ENCODE measurements at regions not wholly inside any gene's neighbourhood (a gene's known extent, or its start where the extent isn't known, plus 50 kb on each side); places are given as distances from the start of the nearest gene placed in this dataset.

DNA sequence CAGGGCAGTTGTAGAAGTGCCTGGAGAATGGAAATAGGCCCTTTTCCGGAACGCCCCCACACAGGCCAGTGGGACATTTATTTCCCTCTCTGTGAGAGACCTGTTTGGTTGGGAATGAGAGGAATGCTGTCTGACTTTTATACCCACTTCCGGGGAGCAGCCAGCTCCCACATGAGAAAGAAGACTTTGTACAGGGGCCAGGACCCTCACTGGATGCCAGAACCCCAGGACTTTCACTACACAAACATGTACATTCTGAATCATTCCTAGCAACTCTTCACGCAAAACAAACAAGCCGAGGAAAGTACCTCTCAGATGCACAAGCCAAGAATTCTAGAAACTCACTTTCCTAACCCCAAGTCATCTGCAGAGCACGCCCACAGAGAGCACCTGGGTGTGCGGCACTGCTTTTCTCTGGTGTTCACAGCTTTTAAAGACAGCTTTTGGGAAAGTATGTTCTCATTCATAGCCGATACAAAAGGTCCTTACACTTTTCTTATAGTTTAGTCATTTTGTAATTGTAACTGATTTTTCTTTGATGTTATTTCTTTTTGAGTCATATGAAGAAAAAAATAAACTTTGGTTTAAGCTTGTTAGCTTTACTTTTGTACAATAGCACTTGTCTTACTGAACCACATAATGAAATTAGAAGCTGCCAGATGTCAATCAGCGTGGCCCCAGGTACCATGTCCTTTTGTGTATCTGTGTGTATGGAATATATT lies 856.1 kb upstream of the ID2 start:
- no peak for DNase-seq

DNA sequence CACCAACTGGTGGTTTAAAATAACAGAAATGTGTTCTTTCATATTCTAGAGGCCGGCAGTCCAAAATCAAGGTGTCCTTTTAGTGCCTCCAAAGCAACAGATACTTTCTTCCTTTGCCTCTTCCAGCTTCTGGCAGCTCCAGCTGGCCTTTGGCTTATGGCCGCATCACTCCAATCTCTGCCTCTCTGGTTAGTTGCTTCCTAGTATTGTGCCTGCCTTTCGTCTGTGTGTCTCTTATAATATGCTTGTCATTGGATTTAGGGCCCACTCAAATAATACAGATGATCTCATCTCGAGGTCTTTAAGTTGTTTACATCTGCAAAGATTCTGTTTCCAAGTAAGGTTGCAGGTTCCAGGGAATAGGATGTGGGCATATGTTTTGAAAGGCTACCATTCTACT lies 855.2 kb upstream of the ID2 start:
- no peak for DNase-seq

DNA sequence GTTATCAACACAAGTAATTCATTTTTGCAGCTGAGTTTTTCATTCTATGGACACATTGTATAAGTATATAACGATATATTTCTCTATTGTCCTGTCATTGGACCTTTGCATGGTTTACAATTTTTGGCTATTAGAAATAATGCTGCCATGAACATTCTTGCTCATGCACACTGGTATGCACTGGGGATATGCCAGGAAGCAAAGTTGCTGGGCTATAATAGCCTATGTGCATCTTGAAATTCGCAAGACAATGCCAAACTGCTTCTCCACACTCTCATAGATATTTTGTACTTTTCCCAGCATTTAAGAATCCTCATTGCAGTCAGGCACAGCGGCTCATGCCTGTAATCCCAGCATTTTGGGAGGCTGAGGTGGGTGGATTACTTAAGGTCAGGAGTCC lies 852.6 kb upstream of the ID2 start:
- DNase-seq: no peak

DNA sequence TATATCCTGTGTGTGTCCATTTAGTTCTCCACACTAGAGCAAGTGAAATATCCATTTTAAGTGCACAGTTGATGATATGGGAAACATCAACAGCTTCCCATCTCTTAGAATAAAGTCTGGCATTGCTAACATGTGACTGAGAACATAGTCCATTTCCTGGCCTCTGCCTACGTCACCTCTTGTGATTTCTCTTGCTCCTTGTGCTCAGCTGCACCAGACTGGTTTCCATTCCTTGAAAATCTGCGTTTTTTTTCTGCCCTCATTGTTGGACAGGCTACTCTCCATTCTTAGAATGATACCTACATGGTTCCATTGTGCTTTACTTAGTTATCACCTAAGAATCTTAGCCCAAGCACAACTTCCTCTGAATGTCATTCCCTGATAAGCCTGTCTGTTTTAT lies 851.2 kb upstream of the ID2 start:
- no peak for DNase-seq

DNA sequence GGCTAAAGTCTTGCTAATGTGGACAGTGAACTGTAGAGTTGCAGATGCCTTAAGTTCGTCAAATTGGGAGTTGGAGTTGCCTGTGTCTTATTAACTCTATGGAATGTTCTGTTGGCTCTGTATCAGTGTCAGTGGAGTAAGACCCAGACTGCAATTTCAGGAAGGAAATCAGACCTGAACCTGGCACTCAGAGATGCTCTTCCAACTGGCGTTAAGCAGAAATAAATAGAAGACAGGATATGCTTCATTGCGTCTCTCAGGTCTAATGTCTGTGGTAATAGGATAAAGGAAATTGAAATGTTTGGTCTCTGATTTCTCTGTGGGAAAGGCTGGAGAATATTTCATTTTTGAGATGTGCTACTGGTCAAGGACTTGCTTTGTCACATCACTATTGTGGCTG lies 846.7 kb upstream of the ID2 start:
- no peak for DNase-seq

DNA sequence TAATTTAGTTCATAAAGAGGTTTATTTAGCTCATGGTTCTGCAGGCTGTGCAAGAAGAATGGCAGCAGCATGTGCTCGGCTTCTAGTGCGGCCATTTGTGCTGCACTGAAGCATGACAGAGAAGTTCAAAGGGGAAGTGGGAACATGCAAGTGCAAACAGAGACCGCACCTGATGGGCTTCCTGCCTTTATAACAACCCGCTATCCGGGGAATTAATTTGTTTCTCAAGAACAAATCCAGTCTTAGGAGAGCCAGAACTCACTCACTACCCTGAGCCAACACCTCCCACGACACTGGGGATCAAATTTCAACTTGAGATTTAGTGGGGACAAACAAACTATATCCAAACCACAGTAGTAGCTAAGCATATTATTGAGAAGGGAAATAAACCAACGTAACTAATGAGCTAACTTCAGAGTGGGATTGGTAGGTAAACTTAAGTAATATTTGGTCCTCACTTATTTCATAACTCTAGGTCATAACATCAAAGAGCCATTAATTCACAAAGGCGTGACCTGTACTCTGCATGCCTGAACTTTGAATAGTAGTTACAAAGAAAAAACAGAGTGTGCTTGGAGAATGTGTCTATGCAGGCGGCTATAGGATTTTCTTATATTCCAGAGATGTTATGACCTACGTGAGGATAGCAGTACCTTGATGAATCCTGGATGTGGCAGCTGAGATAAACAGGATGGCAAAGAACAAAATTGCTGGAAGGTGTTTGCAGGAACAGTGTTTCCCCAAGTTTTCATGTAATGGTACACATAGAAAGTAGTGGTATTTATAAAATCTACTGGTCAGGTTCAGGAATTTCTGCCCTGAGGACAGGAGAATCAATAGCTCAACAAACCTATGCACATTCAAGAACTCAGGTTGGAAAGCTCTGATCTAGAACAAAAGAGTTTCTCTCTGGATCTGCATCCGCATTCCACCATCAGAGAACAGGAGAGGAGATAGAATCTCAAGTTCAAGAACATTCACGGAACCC lies 845.9 kb upstream of the ID2 start:
- peak; percentile 7 to 12 for DNase-seq

DNA sequence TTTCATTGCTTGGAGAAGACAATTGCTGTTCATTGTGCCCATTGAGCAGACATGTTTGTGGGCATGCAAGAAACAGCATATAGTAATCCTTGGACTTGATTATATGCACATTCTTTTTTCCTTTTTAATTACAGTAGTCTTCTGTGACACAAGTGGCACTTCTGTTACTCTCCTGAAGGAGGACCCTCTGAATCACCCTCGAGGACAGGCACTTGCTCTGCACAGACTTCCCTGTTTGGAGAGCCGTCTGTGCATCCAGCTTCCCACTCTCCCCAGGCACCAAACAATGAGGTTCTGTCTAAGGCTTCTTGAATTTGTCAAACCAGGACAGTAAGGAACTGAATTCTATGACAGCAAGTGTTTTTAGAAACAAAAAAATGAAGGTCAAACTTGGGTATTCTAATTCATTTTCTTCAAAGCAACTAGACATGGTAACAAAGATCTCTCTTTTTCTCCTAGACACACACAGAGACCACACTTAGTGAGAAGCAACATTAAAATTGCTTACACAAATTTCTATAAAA lies 844.6 kb upstream of the ID2 start:
- DNase-seq: no peak

DNA sequence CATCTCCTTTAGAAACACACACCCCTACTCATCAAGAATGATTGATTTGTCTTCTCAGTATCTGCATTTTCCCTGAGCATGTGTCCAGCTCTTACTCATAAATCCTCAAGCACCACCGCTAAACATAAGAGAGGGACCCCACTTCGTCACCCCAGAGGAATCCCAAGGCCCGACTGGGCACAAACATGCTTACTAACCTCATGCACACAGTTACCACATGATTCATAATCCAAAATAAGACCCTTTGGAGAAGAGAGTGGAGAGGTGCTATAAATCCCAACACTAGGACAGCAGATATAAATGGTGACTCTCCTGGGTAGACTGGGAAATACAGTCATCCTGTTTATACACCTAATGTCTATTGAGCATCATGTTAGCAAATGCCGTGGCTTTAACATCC lies 843.2 kb upstream of the ID2 start:
- DNase-seq: no peak

DNA sequence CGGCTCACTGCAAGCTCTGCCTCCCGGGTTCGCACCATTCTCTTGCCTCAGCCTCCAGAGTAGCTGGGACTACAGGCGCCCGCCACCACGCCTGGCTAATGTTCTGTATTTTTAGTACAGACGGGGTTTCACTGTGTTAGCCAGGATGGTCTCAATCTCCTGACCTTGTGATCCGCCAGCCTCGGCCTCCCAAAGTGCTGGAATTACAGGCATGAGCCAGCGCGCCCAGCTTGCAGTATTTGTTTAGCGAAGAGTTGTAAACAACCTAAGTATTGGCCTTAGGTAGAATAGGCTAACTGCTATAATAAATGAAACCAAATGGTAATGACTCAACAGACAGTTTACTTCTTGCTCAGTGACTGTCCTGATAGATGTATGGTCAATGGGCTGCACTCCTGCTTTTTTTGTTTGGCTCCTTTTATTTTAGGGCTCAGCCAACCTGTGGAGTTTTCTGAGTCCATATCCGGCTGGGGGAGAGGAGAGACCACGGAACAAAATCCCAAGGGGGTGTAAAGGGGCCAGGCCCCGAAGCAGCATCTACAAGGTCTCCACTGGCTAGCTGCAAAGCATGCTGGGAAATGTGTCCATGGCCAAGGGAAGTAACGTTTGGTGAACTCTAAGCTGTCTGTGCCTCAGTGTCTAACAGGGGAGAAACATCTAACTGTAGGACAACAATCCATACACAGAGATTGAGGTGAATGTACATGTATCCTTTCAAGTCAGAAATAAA lies 841.0 kb upstream of the ID2 start:
- DNase-seq: no peak

DNA sequence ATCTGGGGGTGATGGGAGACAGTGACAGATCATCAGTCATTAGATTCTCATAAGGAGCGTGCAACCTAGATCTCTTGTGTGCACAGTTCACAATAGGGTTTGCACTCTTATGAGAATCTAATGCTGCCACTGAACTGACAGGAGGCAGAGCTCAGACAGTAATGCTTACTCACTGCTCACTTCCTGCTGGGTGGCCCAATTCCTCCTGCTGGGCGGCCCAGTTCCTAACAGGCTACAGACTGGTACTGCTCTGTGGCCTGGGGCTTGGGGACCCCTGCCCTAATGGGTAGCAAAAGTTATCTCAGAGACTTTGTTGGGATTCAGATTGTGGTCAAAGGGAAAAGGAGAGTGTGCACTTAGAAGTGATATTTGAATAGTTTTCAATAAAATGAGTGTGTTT lies 840.1 kb upstream of the ID2 start:
- no peak for DNase-seq

DNA sequence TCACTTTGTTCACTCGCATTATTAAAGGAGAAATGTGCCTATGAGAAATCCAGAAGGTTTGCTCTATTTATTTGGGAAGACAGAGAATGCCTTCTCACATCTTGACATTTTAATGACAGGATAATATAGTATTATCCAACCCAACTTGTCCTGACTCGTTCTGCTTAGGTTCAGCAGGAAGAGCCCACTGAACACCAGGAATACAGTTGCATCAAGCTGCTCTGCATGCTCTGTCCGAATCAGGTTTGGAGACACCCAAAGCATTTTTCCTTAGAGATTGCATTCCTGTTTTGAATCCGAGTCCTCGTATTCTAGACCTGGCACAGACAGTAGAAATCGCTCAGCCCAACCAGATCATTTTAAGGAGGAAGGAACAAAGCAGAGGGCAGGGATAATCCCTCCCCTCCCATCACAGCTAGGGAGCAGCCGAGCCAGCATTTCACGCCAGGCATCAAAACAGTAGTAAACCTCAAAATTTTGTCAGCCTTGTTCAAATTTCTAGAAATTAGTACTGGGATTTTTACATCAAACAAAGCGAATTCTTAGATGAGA lies 837.4 kb upstream of the ID2 start:
- no peak for DNase-seq

DNA sequence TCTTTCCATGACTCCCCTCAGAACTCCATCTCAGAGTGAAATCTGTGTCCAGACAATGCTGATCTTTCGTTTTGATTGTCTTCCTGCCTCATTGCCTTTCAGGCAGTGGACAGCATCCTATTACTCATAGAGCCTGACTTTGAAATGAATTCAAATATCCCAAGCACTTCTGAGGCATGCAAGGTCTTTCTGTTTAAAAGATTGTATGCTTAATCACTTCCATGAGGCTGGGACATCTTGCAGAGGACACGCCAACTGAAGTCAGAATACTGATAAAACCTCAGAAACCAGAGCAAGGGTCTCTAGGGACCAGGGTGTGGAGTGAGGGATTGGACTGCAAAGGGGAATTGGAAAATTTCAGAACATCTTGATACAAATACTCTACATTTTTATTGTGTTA lies 836.5 kb upstream of the ID2 start:
- no peak for DNase-seq

DNA sequence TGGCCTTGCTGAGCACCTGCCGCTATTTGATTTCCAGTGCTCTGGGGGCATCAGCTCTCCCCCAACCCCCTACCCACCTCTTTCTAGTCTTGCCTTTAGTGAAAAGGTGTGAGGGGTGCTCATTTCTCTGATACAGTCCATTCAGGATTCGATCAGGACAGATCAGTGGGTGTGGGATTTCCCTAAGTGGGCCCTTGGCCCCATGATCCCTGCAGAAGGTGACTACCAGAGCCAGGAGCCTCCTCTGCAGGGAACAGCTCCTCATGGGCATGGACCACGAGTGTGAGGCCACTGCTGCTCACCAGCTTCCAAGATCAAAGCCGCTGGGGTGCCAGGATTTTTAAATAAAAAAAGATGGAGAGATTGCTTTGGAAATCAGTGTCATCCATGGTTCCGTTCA lies 835.2 kb upstream of the ID2 start:
- no peak for DNase-seq

DNA sequence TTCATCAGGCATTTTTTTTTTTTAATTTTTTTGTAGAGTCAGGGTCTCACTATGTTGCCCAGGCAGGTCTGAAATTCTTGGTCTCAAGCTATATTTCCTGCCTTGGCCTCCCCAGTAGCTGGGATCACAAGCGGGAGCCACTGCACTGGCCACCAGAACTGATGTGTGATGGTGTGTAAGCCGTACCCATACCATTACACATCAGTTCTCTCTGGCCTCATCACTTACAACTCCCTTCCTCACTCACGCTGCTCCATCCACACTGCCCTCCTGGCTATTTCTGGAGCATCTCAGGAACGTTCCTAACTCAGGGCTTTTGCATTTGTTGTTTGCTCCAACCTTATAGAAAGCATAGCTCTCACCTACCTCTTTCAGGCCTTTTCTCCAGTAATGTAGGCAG lies 834.5 kb upstream of the ID2 start:
- no peak for DNase-seq

DNA sequence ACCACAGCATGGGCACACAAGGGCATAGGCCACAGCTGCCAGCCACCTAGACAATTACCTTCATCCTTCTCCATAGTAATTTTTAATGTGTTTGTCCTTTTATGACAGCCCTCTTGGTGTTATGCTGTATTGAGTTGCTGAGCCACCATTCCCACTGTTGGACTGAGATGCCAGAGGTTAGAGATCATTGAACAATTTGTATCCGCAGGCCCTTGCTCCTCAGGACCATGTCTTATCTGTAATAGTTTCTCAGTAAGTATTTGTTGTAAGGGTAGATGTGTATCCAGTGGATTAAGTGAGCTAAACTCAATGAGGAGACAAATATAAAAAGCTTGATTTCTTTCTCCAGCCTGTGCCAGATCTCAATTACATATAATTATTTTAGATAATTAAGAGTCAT lies 832.8 kb upstream of the ID2 start:
- no peak for DNase-seq

DNA sequence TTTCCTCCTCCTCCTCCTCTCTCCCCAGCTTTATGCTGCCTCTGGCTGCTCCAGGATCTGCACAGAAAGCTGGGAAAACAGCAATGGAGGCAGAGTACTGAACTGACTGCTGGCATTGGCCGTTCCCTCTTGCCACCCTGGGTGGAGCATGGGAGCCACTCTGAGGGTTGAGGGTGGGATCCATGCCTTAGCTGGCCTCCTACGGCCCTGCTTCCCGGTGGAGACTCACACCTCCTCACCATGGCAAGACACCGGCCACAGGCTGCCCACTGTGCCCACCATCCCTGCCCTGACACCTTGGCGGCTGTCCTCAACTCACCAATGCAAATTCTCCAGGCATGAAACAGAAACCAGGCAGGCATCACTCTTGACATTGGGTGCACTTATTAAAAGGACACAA lies 832.3 kb upstream of the ID2 start:
- no peak for DNase-seq

DNA sequence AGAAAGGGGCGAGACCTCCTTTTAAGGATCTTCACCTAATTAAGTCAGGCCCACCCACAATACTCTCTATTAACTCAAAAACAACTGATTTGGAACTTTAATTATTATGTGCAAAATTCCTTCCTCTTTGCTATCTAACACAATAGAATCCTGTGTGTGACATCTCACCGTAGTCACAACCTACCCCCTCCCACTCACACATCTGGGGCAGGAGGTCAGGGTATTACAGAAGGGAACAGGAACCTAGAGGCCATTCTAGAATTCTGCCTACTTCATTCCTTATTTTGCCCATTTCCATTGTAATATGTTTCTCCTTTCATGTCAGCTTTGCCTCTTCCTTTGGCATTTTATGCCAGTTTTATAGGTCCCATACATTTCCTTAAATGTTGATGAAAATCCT lies 829.3 kb upstream of the ID2 start:
- no peak for DNase-seq

DNA sequence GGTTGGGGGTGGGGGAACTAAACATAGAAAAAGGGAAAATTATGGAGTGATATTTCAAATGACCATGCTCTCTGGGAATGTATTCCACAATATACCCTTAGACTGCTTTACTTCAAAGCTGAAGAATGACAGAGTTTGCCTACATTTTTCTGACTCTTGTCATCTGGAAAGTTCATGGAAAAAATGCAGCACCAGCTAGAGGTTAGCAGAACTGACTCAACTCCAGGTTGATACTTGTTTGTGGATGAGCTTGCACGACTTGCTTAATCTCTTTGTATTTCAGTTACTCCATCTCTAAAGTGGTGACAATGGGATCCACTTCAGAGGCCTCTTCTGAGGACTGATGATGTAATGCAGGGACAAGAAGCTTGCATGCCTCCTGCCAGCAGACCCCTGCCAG lies 824.0 kb upstream of the ID2 start:
- no peak for DNase-seq

DNA sequence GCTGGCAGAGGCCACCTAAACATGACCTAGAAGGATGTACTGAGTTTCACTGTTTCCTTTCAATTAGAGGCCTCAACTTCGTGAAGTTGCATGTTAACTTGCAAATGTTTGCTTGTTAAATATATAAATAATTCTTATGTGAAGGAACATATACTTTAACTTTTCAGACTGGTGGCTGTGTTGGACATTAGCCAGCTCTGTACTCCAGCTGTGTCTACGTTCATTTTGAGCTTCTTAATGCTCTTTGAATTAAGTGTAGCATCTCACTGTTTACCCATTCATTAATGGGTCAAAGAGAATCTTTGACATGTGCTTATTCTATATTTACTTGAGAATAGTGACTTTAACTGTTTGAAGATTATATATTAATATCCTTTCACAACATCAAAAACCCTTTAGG lies 823.2 kb upstream of the ID2 start:
- DNase-seq: no peak

DNA sequence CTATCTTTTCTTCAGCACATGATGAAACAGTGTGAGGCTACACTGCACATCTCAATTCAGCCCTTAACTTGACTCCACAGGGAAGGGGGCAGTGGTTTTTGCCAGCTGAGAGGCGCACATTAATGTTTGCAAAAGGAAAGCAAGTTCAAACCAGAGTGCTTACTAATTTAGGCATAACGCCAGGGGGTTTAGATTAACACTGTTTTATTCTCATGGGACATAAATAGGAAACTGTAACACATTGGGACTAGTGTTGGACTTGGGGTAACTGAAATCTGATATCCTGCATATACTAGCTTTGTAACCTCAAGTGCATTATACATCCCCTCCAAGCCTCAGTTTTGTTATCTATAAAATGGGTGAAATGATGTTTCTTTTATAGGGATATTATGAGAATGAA lies 821.2 kb upstream of the ID2 start:
- no peak for DNase-seq

DNA sequence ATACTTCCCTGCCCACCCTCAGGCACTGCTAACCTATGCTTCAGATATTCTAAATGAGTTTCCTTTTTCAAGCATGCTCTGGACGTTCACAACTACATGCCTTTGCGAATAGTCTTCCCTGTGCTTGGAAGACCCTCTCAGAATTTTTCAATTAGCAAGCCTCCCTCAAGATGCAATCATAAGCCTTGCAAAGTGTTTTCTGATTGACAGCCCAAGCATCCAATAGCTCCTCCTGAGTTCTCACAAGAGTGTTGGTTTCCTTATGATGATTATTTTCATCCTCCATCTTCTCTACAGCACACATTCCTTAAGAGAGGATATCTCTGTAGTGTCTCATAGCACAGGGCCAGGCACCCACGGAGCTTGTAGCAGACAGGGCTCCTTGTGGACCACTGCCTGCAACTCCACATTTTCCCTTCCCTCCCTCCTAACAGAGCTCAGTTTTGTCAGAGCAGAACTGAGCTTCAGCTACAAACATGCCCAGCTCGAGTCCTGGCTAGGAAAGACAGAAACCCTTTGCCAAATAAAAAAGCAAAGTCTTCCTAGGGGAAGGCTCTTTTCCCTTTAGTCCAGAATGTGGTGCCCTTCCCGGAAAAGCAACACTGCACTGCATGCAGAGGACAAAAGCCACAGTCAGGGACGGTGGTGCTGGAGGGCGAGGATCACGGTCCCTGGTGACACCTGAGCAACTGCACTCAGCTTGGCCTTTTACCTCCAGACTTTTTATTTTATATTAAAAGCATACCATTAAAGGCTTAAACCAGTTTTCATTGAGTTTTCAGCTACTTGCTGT lies 819.8 kb upstream of the ID2 start:
- no peak for DNase-seq

DNA sequence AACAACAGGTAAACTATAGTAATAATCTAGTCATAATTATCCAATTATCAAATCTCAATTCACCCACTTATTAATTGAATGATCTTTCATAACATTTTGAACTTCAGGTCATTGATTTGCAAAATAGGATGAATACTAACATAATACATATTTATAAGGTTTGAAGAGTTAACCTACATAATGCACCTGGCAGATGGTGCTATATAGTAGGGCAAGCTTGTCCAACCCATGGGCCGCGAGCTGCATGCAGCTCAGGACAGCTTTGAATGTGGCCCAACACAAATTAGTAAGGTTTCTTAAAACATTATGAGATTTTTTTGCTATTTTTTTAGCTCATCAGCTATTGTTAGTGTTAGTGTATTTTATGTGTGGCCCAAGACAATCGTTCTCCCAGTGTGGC lies 815.8 kb upstream of the ID2 start:
- no peak for DNase-seq
